T-cell (primary cell): ENCODE measurements at regions not wholly inside any gene's neighbourhood (a gene's known extent, or its start where the extent isn't known, plus 50 kb on each side); places are given as distances from the start of the nearest gene placed in this dataset.

ENCODE experiments used
- ATAC-seq, 4 experiments: fragments of 200-7000 bp in 3 of 4; fragments of 150-1000 bp in 1 of 4; cut with Tn5 transposase; replicated peaks in 1 of 4; 1 replicate in 3 of 4; 2 replicates in 1 of 4; pipeline ENCODE4 v1.10.0; 2021; ENCODE audit warnings: moderate library complexity in 3 of 4, mild to moderate bottlenecking in 2 of 4, moderate number of reproducible peaks in 1 of 4
- CTCF ChIA-PET, 2 donors: fragments of 300-600 bp; sonication (Branson Sonifier 250); formaldehyde crosslinking; loops; one replicate each; lab custom pipeline; 2022; ENCODE audit warnings: antibody characterized with exemption in 2 of 2; lab: Charles Lee
- POLR2A ChIA-PET, 2 donors: fragments of 300-600 bp; sonication (Branson Sonifier 250); formaldehyde crosslinking; loops; one replicate each; lab custom pipeline; 2022; ENCODE audit warnings: antibody characterized with exemption in 2 of 2; lab: Charles Lee
- DNase-seq, 35 experiments: peaks; one replicate each; pipeline versions ENCODE4 v3.0.0 to v3.0.0-alpha.2; 2013 to 2023
- H3K27ac ChIP-seq: one replicate; pipeline ENCODE4 v1.5.1; 2013; ENCODE audit warnings: low read length
- H3K27me3 ChIP-seq, 2 experiments: replicated peaks in 1 of 2; 1 replicate in 1 of 2; 2 replicates in 1 of 2; pipeline versions ENCODE4 v1.6.1 to v1.7.0; 2013; ENCODE audit warnings: low read length in 1 of 2, mixed read lengths in 1 of 2; ENCODE audit not compliant: control insufficient read depth in 2 of 2, insufficient read depth in 2 of 2; ENCODE audit errors: extremely low read depth in 1 of 2
- H3K36me3 ChIP-seq, 2 donors: 1 replicate in 1 of 2; 2 replicates in 1 of 2; pipeline versions ENCODE4 v1.6.1 to v1.7.0; 2013; ENCODE audit warnings: low read length in 1 of 2; ENCODE audit not compliant: control insufficient read depth in 2 of 2, insufficient read depth in 1 of 2; ENCODE audit errors: extremely low read depth in 1 of 2
- H3K4me1 ChIP-seq, 2 experiments: 1 replicate in 1 of 2; 2 replicates in 1 of 2; pipeline versions ENCODE4 v1.6.1 to v1.7.0; 2013; ENCODE audit warnings: low read length in 2 of 2, mixed read lengths in 1 of 2; ENCODE audit not compliant: insufficient read depth in 2 of 2, control insufficient read depth in 1 of 2; ENCODE audit errors: extremely low read depth in 1 of 2
- H3K4me3 ChIP-seq, 2 donors: 1 replicate in 1 of 2; 2 replicates in 1 of 2; pipeline versions ENCODE4 v1.5.1 to v1.7.0; 2013; ENCODE audit warnings: mild to moderate bottlenecking in 2 of 2, low read length in 1 of 2, moderate library complexity in 1 of 2; ENCODE audit not compliant: control insufficient read depth in 1 of 2; ENCODE audit errors: extremely low read depth in 1 of 2
- H3K9me3 ChIP-seq: 2 replicates; pipeline ENCODE4 v1.7.0; 2013
- H3K27ac Mint-ChIP-seq, 2 donors: one replicate each; pipeline ENCODE4 v1.8.0; 2020 to 2021; ENCODE audit warnings: mild to moderate bottlenecking in 2 of 2, mixed read lengths in 2 of 2
- H3K27me3 Mint-ChIP-seq, 2 donors: one replicate each; pipeline ENCODE4 v1.8.0; 2021 to 2022; ENCODE audit warnings: mixed read lengths in 2 of 2
- H3K36me3 Mint-ChIP-seq: one replicate; pipeline ENCODE4 v1.8.0; 2021; ENCODE audit warnings: mixed read lengths
- H3K4me1 Mint-ChIP-seq, 3 donors: one replicate each; pipeline ENCODE4 v1.8.0; 2020 to 2022; ENCODE audit warnings: mixed read lengths in 3 of 3, mild to moderate bottlenecking in 1 of 3
- H3K4me3 Mint-ChIP-seq, 3 donors: one replicate each; pipeline ENCODE4 v1.8.0; 2020 to 2022; ENCODE audit warnings: mild to moderate bottlenecking in 3 of 3, mixed read lengths in 3 of 3, moderate library complexity in 3 of 3
- H3K9me3 Mint-ChIP-seq, 3 donors: one replicate each; pipeline ENCODE4 v1.8.0; 2020 to 2022; ENCODE audit warnings: mixed read lengths in 3 of 3
- WGBS: methylation state at CpG from one replicate; pipeline ENCODE4 v1.1.5; 2013; ENCODE audit warnings: missing lambda C conversion rate; ENCODE audit not compliant: insufficient coverage; 5-methylcytosine and 5-hydroxymethylcytosine counted together

- no peak overlapping the region for H3K27ac ChIP-seq
- H3K27me3 ChIP-seq: peaks cover 0 to 12% of the 10 kb centered on the region in 2 experiments
- H3K4me3 ChIP-seq: no peak overlapping the region
- ChIA-PET POLR2A (no interaction called here), CTCF (no interaction called here)
- no peak overlapping the region for H3K27ac Mint-ChIP-seq
- H3K36me3 Mint-ChIP-seq: no peaks in the 10 kb centered on the region
- ATAC-seq (no peak), DNase-seq (no peak)
- no peaks in the 10 kb centered on the region for H3K36me3 ChIP-seq
- peaks cover 13 to 17% of the 10 kb centered on the region in 2 donors for H3K27me3 Mint-ChIP-seq
- no peaks in the 10 kb centered on the region for H3K9me3 Mint-ChIP-seq
- WGBS: no CpG with 5 or more reads among the region's 7 CpGs
- no peak overlapping the region for H3K4me3 Mint-ChIP-seq
- H3K9me3 ChIP-seq: no peaks in the 10 kb centered on the region
- H3K4me1 ChIP-seq: no peaks in the 10 kb centered on the region
- no peaks in the 10 kb centered on the region for H3K4me1 Mint-ChIP-seq
Measured at GRCh38 chr5:2130361-2130760, 247.6 kb upstream of the IRX4 start.

- ATAC-seq: no peak
- H3K36me3 ChIP-seq: no peaks in the 10 kb centered on the region
- H3K27ac ChIP-seq: no peak overlapping the region
- no peak for DNase-seq
- 65% methylated on average over 12 of the region's 21 CpGs for WGBS
- no peaks in the 10 kb centered on the region for H3K4me1 Mint-ChIP-seq
- ChIA-PET CTCF (no interaction called here), POLR2A (no interaction called here)
- H3K4me3 Mint-ChIP-seq: no peak overlapping the region
- H3K27me3 Mint-ChIP-seq: peaks cover 18% of the 10 kb centered on the region in 2 donors
- no peaks in the 10 kb centered on the region for H3K9me3 ChIP-seq
- H3K4me3 ChIP-seq: no peak overlapping the region
- H3K9me3 Mint-ChIP-seq: no peaks in the 10 kb centered on the region
- peaks cover 0 to 13% of the 10 kb centered on the region in 2 experiments for H3K27me3 ChIP-seq
- H3K4me1 ChIP-seq: no peaks in the 10 kb centered on the region
- H3K36me3 Mint-ChIP-seq: no peaks in the 10 kb centered on the region
- no peak overlapping the region for H3K27ac Mint-ChIP-seq
Measured at GRCh38 chr5:2129568-2130272, 247.0 kb upstream of the IRX4 start.

GRCh38 chr5:2128686-2129355 lies 246.1 kb upstream of the IRX4 start:
- H3K27me3 ChIP-seq: peaks cover 0 to 22% of the 10 kb centered on the region in 2 experiments
- no peaks in the 10 kb centered on the region for H3K4me1 Mint-ChIP-seq
- WGBS: no CpG with 5 or more reads among the region's 21 CpGs
- no peak overlapping the region for H3K27ac ChIP-seq
- H3K27me3 Mint-ChIP-seq: peaks cover 18% of the 10 kb centered on the region in 2 donors
- H3K36me3 Mint-ChIP-seq: no peaks in the 10 kb centered on the region
- H3K4me1 ChIP-seq: no peaks in the 10 kb centered on the region
- POLR2A ChIA-PET: no interaction called here
- H3K9me3 Mint-ChIP-seq: no peaks in the 10 kb centered on the region
- DNase-seq (no peak), ATAC-seq (no peak)
- CTCF ChIA-PET: no interaction called here
- H3K9me3 ChIP-seq: no peaks in the 10 kb centered on the region
- no peak overlapping the region for H3K27ac Mint-ChIP-seq
- no peak overlapping the region for H3K4me3 ChIP-seq
- H3K4me3 Mint-ChIP-seq: no peak overlapping the region
- H3K36me3 ChIP-seq: no peaks in the 10 kb centered on the region

- Mint-ChIP-seq H3K27me3 (peaks cover 18 to 21% of the 10 kb centered on the region in 2 donors), H3K36me3 (no peaks in the 10 kb centered on the region), H3K4me3 (no peak overlapping the region), H3K9me3 (peaks cover 0 to 6% (median 0%) of the 10 kb centered on the region in 3 donors), H3K4me1 (no peaks in the 10 kb centered on the region), H3K27ac (no peak overlapping the region)
- peaks cover 0 to 23% of the 10 kb centered on the region in 2 experiments for H3K27me3 ChIP-seq
- ATAC-seq (no peak), DNase-seq (no peak)
- no peaks in the 10 kb centered on the region for H3K4me1 ChIP-seq
- no peak overlapping the region for H3K27ac ChIP-seq
- WGBS: 77% methylated on average over 7 of the region's 9 CpGs
- POLR2A ChIA-PET: no interaction called here
- no peaks in the 10 kb centered on the region for H3K36me3 ChIP-seq
- H3K4me3 ChIP-seq: no peak overlapping the region
- H3K9me3 ChIP-seq: no peaks in the 10 kb centered on the region
- CTCF ChIA-PET: no interaction called here
Measured at GRCh38 chr5:2126512-2126911, 243.8 kb upstream of the IRX4 start.

- POLR2A ChIA-PET: no interaction called here
- Mint-ChIP-seq H3K9me3 (peaks cover 0 to 7% (median 0%) of the 10 kb centered on the region in 3 donors), H3K27ac (no peak overlapping the region), H3K36me3 (no peaks in the 10 kb centered on the region), H3K27me3 (peaks cover 19 to 21% of the 10 kb centered on the region in 2 donors), H3K4me3 (no peak overlapping the region), H3K4me1 (no peaks in the 10 kb centered on the region)
- no peak overlapping the region for H3K27ac ChIP-seq
- CTCF ChIA-PET: no interaction called here
- no peaks in the 10 kb centered on the region for H3K4me1 ChIP-seq
- no peaks in the 10 kb centered on the region for H3K9me3 ChIP-seq
- ATAC-seq (no peak), DNase-seq (no peak)
- peaks cover 0 to 23% of the 10 kb centered on the region in 2 experiments for H3K27me3 ChIP-seq
- no peaks in the 10 kb centered on the region for H3K36me3 ChIP-seq
- WGBS: 76% methylated on average over 6 of the region's 7 CpGs
- H3K4me3 ChIP-seq: no peak overlapping the region
Measured at GRCh38 chr5:2125901-2126265, 243.2 kb upstream of the IRX4 start.

GRCh38 chr5:2125171-2125900 lies 242.6 kb upstream of the IRX4 start:
- DNase-seq (no peak), ATAC-seq (no peak)
- peaks cover 0 to 21% of the 10 kb centered on the region in 2 experiments for H3K27me3 ChIP-seq
- WGBS: 31% methylated on average over 7 of the region's 8 CpGs
- POLR2A ChIA-PET: no interaction called here
- no peak overlapping the region for H3K4me3 ChIP-seq
- CTCF ChIA-PET: no interaction called here
- no peak overlapping the region for H3K27ac ChIP-seq
- Mint-ChIP-seq H3K27me3 (peaks cover 19 to 25% of the 10 kb centered on the region in 2 donors), H3K4me3 (no peak overlapping the region), H3K9me3 (peaks cover 0 to 11% (median 0%) of the 10 kb centered on the region in 3 donors), H3K27ac (no peak overlapping the region), H3K4me1 (no peaks in the 10 kb centered on the region), H3K36me3 (no peaks in the 10 kb centered on the region)
- H3K4me1 ChIP-seq: no peaks in the 10 kb centered on the region
- no peaks in the 10 kb centered on the region for H3K9me3 ChIP-seq
- no peaks in the 10 kb centered on the region for H3K36me3 ChIP-seq
